Trophoblast cell (in vitro differentiated cells and primary cell): ENCODE measurements at regions not wholly inside any gene's neighbourhood (a gene's known extent, or its start where the extent isn't known, plus 50 kb on each side); places are given as distances from the start of the nearest gene placed in this dataset.

Source experiments
- DNase-seq, 2 donors: peaks; one replicate each; pipeline ENCODE4 v3.0.0-alpha.2; 2016
- H2AFZ ChIP-seq: 2 replicates; pipeline ENCODE4 v1.6.1; 2013; ENCODE audit warnings: low read length, moderate library complexity, mild to moderate bottlenecking; ENCODE audit not compliant: insufficient read depth, poor library complexity
- H2AK5ac ChIP-seq: 2 replicates; pipeline ENCODE4 v1.6.1; 2013; ENCODE audit warnings: mild to moderate bottlenecking, low read length
- H2BK120ac ChIP-seq: 2 replicates; pipeline ENCODE4 v1.6.1; 2013; ENCODE audit warnings: low read length, mild to moderate bottlenecking, moderate library complexity; ENCODE audit not compliant: insufficient read depth, poor library complexity
- H2BK12ac ChIP-seq: 2 replicates; pipeline ENCODE4 v1.6.1; 2013; ENCODE audit warnings: mild to moderate bottlenecking, low read length, moderate library complexity
- H2BK5ac ChIP-seq: 2 replicates; pipeline ENCODE4 v1.6.1; 2013; ENCODE audit warnings: low read length, low read depth, moderate library complexity, mild to moderate bottlenecking; ENCODE audit not compliant: poor library complexity
- H3K14ac ChIP-seq: 2 replicates; pipeline ENCODE4 v1.6.1; 2013; ENCODE audit warnings: mild to moderate bottlenecking, low read length
- H3K18ac ChIP-seq: 2 replicates; pipeline ENCODE4 v1.6.1; 2013; ENCODE audit warnings: mild to moderate bottlenecking, low read length
- H3K23ac ChIP-seq: 2 replicates; pipeline ENCODE4 v1.6.1; 2013; ENCODE audit warnings: low read length
- H3K27ac ChIP-seq: 2 replicates; pipeline ENCODE4 v1.5.1; 2013; ENCODE audit warnings: low read depth, mild to moderate bottlenecking, inconsistent platforms, low read length, moderate library complexity
- H3K27me3 ChIP-seq: 2 replicates; pipeline ENCODE4 v1.6.1; 2013; ENCODE audit warnings: inconsistent platforms, mild to moderate bottlenecking, low read length, moderate library complexity; ENCODE audit not compliant: insufficient read depth
- H3K36me3 ChIP-seq, 2 experiments: 1 replicate in 1 of 2; 2 replicates in 1 of 2; pipeline ENCODE4 v1.6.1; 2013; ENCODE audit warnings: low read length in 2 of 2, mild to moderate bottlenecking in 2 of 2, moderate library complexity in 1 of 2; ENCODE audit not compliant: insufficient read depth in 2 of 2, control insufficient read depth in 1 of 2
- H3K4ac ChIP-seq: 2 replicates; pipeline ENCODE4 v1.6.1; 2013; ENCODE audit warnings: low read depth, mild to moderate bottlenecking, low read length, moderate library complexity
- H3K4me1 ChIP-seq, 2 experiments: 1 replicate in 1 of 2; 2 replicates in 1 of 2; pipeline ENCODE4 v1.6.1; 2013; ENCODE audit warnings: low read length in 2 of 2, mild to moderate bottlenecking in 2 of 2, moderate library complexity in 1 of 2; ENCODE audit not compliant: insufficient read depth in 2 of 2, control insufficient read depth in 1 of 2
- H3K4me2 ChIP-seq: 2 replicates; pipeline ENCODE4 v1.6.1; 2013; ENCODE audit warnings: inconsistent platforms, mild to moderate bottlenecking, low read length, moderate library complexity
- H3K4me3 ChIP-seq: 2 replicates; pipeline ENCODE4 v1.5.1; 2013; ENCODE audit warnings: mild to moderate bottlenecking, low read depth, low read length, inconsistent platforms
- H3K79me1 ChIP-seq: one replicate; pipeline ENCODE4 v1.6.1; 2013; ENCODE audit warnings: low read length
- H3K79me2 ChIP-seq: 2 replicates; pipeline ENCODE4 v1.6.1; 2013; ENCODE audit warnings: low read length, mild to moderate bottlenecking; ENCODE audit not compliant: control insufficient read depth, insufficient read depth, poor library complexity
- H3K9ac ChIP-seq: 2 replicates; pipeline ENCODE4 v1.6.1; 2013; ENCODE audit warnings: mild to moderate bottlenecking, low read length
- H3K9me3 ChIP-seq: 2 replicates; pipeline ENCODE4 v1.6.1; 2013; ENCODE audit warnings: low read depth, mild to moderate bottlenecking, control low read depth, inconsistent platforms, low read length; ENCODE audit not compliant: insufficient read depth
- H4K12ac ChIP-seq: 2 replicates; pipeline ENCODE4 v1.6.1; 2013; ENCODE audit warnings: low read depth, mild to moderate bottlenecking, low read length, moderate library complexity
- H4K8ac ChIP-seq: 2 replicates; pipeline ENCODE4 v1.6.1; 2013; ENCODE audit warnings: low read depth, mild to moderate bottlenecking, low read length, moderate library complexity
- H4K91ac ChIP-seq: one replicate; pipeline ENCODE4 v1.6.1; 2013; ENCODE audit warnings: low read depth, mild to moderate bottlenecking, low read length, moderate library complexity
- WGBS: extraction: QIAGEN DNeasy Blood & Tissue Kit; methylation state at CpG from one replicate; pipeline ENCODE4 v1.1.7; 2013; ENCODE audit warnings: missing lambda C conversion rate; ENCODE audit not compliant: insufficient read length, insufficient coverage; ENCODE audit errors: extremely low coverage; 5-methylcytosine and 5-hydroxymethylcytosine counted together

GRCh38 chr12:90790747-90791146 is 164.2 kb downstream of the CCER1 start:
- Histone ChIP-seq H3K18ac (no peak overlapping the region), H3K4me3 (no peak overlapping the region), H3K9me3 (no peaks in the 10 kb centered on the region), H2BK12ac (no peak overlapping the region), H3K27me3 (no peaks in the 10 kb centered on the region), H3K4me1 (no peaks in the 10 kb centered on the region), H3K4ac (no peak overlapping the region), H3K27ac (no peak overlapping the region), H3K14ac (no peak overlapping the region), H3K9ac (no peak overlapping the region), H3K4me2 (no peak overlapping the region), H4K8ac (no peak overlapping the region), H2AK5ac (no peak overlapping the region), H2BK5ac (no peak overlapping the region), H2AFZ (no peak overlapping the region), H3K79me1 (no peaks in the 10 kb centered on the region), H4K91ac (no peak overlapping the region), H3K23ac (no peak overlapping the region), H3K36me3 (no peaks in the 10 kb centered on the region), H4K12ac (no peak overlapping the region), H2BK120ac (no peak overlapping the region), H3K79me2 (no peaks in the 10 kb centered on the region)
- WGBS, result no CpG with 5 or more reads among the region's 4 CpGs
- DNase-seq, result no peak

DNA sequence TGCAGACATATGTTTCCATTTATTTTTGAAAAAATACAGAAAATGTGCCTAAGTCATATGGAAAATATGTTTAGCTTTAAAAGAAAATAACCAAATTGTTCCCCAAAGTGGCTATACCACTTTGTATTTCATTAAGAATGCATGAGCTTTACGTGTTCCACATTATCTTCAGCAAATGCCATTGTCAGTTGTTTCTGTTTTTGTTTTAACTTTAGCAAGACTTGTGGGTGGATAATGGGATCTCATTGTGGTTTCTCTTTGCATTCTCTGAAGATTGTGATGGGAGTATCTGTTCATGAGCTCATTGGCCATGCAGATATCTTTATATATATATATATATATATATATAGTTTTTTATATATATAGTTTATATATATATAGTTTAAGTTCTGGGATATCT is 181.5 kb downstream of the CCER1 start:
- Histone ChIP-seq H3K4me2 (no peak overlapping the region), H3K18ac (no peak overlapping the region), H3K27ac (no peak overlapping the region), H3K79me1 (no peaks in the 10 kb centered on the region), H3K79me2 (no peaks in the 10 kb centered on the region), H2AK5ac (no peak overlapping the region), H4K91ac (no peak overlapping the region), H2BK5ac (no peak overlapping the region), H4K12ac (no peak overlapping the region), H3K4me3 (no peak overlapping the region), H3K4ac (no peak overlapping the region), H3K36me3 (no peaks in the 10 kb centered on the region), H4K8ac (no peak overlapping the region), H3K23ac (no peak overlapping the region), H3K27me3 (no peaks in the 10 kb centered on the region), H3K14ac (no peak overlapping the region), H3K9me3 (no peaks in the 10 kb centered on the region), H2BK12ac (no peak overlapping the region), H3K9ac (no peak overlapping the region), H2AFZ (no peak overlapping the region), H2BK120ac (no peak overlapping the region), H3K4me1 (no peaks in the 10 kb centered on the region)
- DNase-seq, result no peak
- WGBS, result no CpG with 5 or more reads among the region's 1 CpG

DNA sequence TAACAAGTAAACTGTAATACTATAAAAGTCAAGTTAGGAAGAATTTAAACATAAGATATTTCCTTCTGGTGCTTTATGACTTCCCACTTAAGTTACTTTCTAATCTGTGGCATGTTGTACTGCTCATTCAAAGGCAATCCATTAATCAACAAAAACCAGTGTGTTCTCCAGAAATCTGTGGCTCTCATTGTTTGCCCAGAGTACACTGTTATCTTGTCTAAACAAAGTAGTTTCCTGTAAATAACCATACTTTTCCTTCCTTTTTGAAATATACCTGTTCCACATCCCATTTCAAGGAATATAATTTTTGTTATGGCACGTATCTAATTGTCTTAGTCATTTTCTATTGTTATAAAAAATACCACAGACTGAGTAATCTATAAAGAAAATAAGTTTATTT is 184.1 kb downstream of the CCER1 start:
- no peak overlapping the region for H3K27ac ChIP-seq
- no peaks in the 10 kb centered on the region for H3K79me1 ChIP-seq
- H2AFZ ChIP-seq, result no peak overlapping the region
- no peak for DNase-seq
- no peak overlapping the region for H3K4ac ChIP-seq
- H3K4me3 ChIP-seq, result no peak overlapping the region
- WGBS, result no CpG with 5 or more reads among the region's 1 CpG
- H2BK12ac ChIP-seq, result no peak overlapping the region
- H3K27me3 ChIP-seq, result no peaks in the 10 kb centered on the region
- H2BK5ac ChIP-seq, result no peak overlapping the region
- no peak overlapping the region for H4K91ac ChIP-seq
- H3K14ac ChIP-seq, result no peak overlapping the region
- H3K79me2 ChIP-seq, result no peaks in the 10 kb centered on the region
- H2BK120ac ChIP-seq, result no peak overlapping the region
- no peak overlapping the region for H3K23ac ChIP-seq
- H2AK5ac ChIP-seq, result no peak overlapping the region
- no peak overlapping the region for H4K8ac ChIP-seq
- no peaks in the 10 kb centered on the region for H3K4me1 ChIP-seq
- H4K12ac ChIP-seq, result no peak overlapping the region
- no peak overlapping the region for H3K4me2 ChIP-seq
- H3K18ac ChIP-seq, result no peak overlapping the region
- H3K36me3 ChIP-seq, result no peaks in the 10 kb centered on the region
- H3K9me3 ChIP-seq, result no peaks in the 10 kb centered on the region
- no peak overlapping the region for H3K9ac ChIP-seq

DNA sequence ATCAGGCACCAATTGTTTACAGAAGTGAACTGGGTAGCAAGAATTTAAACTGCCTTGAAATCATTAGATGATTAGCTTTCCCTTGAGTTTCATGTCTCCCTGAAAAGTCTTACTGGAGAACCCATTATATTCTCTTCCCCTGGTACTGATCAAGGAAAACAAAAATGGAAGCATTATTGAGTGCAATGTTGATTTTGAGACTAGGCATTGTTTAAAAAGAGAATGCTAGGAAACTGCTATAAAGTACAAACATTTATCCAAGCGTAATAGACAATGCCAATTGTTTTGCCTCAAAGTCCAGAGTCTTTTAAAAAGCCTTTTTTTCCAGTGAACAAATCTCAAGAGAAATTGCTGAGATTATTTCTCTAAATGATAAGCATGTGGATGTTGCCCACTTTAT is 197.0 kb downstream of the CCER1 start:
- Histone ChIP-seq H3K4me2 (no peak overlapping the region), H3K4me3 (no peak overlapping the region), H4K91ac (no peak overlapping the region), H2BK12ac (no peak overlapping the region), H3K23ac (no peak overlapping the region), H3K79me2 (no peaks in the 10 kb centered on the region), H3K14ac (no peak overlapping the region), H2AK5ac (no peak overlapping the region), H3K4ac (no peak overlapping the region), H3K79me1 (no peaks in the 10 kb centered on the region), H3K4me1 (no peaks in the 10 kb centered on the region), H3K27ac (no peak overlapping the region), H3K27me3 (no peaks in the 10 kb centered on the region), H3K9me3 (no peaks in the 10 kb centered on the region), H2AFZ (no peak overlapping the region), H3K9ac (no peak overlapping the region), H3K18ac (no peak overlapping the region), H2BK5ac (no peak overlapping the region), H2BK120ac (no peak overlapping the region), H4K12ac (no peak overlapping the region), H4K8ac (no peak overlapping the region), H3K36me3 (no peaks in the 10 kb centered on the region)
- no CpG with 5 or more reads among the region's 1 CpG for WGBS
- DNase-seq, result no peak
